Esophagus squamous epithelium (tissue), 5 donors: ENCODE measurements at regions not wholly inside any gene's neighbourhood (a gene's known extent, or its start where the extent isn't known, plus 50 kb on each side); places are given as distances from the start of the nearest gene placed in this dataset.

Experiments used
- DNase-seq: peaks from one replicate; lab custom pipeline; 2025; lab: John Stamatoyannopoulos, UW
- H3K27ac ChIP-seq, 4 donors: fragments of 200-600 bp; sonication (generic); one replicate each; pipeline ENCODE4 v1.5.1; 2016 to 2019; ENCODE audit warnings: mild to moderate bottlenecking in 1 of 4
- H3K27me3 ChIP-seq, 4 donors: fragments of 200-600 bp; sonication (generic); 1 replicate in 3 of 4; 2 replicates in 1 of 4; pipeline versions ENCODE4 v1.5.1 to v1.6.0; 2017 to 2021; ENCODE audit warnings: antibody characterized with exemption in 1 of 4
- H3K36me3 ChIP-seq, 3 donors: fragments of 200-600 bp; sonication (generic); one replicate each; pipeline ENCODE4 v1.5.1; 2016 to 2019
- H3K4me1 ChIP-seq, 3 donors: fragments of 200-600 bp; sonication (generic); one replicate each; pipeline ENCODE4 v1.5.1; 2017 to 2019
- H3K4me3 ChIP-seq, 4 donors: fragments of 200-600 bp; sonication (generic); 1 replicate in 3 of 4; 2 replicates in 1 of 4; pipeline ENCODE4 v1.5.1; 2016 to 2019; ENCODE audit warnings: mild to moderate bottlenecking in 2 of 4, moderate library complexity in 1 of 4
- H3K9me3 ChIP-seq, 3 donors: fragments of 200-600 bp; sonication (generic); one replicate each; pipeline ENCODE4 v1.5.1; 2016 to 2019
- POLR2A ChIP-seq, 4 donors: fragments of 450-650 bp; IDR thresholded peaks; one replicate each; pipeline ENCODE4 v1.6.1; 2017; ENCODE audit warnings: antibody characterized with exemption in 4 of 4, mild to moderate bottlenecking in 4 of 4, moderate library complexity in 3 of 4
- WGBS, 2 donors: methylation state at CpG; one replicate each; pipeline ENCODE4 v1.1.5; 2018; 5-methylcytosine and 5-hydroxymethylcytosine counted together
- intact Hi-C: fragments of 100-400 bp; cut with DNase I; formaldehyde crosslinking; loops from one replicate; pipeline ENCODE4 v1.15.0; 2022
- TF ChIP-seq, protein P1 (sequence below), 6 experiments: fragments of 450-650 bp in 4 of 6; fragments of 200-600 bp in 2 of 6; sonication (generic) in 2 of 6; IDR thresholded peaks; one replicate each; pipeline ENCODE4 v1.5.1; 2016 to 2019; ENCODE audit warnings: antibody characterized with exemption in 6 of 6, mild to moderate bottlenecking in 4 of 6, moderate library complexity in 4 of 6
- donor health status: DM: yes; HTN: yes; CAD: no.

DNA sequence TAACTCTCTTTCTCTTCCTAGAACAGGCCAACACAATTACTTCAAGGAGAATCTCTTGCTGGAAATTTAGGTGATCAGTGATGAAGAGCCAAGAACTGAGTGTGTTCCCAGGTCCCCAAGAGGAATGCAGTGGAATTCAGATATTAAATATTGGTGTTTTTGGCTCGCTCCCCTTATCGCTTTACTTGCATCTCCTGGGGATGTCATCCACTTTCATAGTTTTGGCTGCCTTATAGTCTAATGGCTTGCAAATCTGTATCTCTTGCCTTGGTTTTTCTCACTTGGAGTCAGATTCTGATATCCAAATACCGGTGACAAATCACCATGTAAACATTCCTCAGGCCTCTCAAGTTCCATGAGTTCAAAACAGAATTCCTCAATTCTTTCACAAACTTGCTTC, 151.0 kb upstream of the C1orf87 start:
- H3K4me3 ChIP-seq: no peak overlapping the region
- no peaks in the 10 kb centered on the region for H3K27me3 ChIP-seq
- no peak overlapping the region for H3K27ac ChIP-seq
- TF ChIP-seq POLR2A (IDR thresholded peaks at IDR 0.05): no peak
- TF ChIP-seq, protein P1, sequence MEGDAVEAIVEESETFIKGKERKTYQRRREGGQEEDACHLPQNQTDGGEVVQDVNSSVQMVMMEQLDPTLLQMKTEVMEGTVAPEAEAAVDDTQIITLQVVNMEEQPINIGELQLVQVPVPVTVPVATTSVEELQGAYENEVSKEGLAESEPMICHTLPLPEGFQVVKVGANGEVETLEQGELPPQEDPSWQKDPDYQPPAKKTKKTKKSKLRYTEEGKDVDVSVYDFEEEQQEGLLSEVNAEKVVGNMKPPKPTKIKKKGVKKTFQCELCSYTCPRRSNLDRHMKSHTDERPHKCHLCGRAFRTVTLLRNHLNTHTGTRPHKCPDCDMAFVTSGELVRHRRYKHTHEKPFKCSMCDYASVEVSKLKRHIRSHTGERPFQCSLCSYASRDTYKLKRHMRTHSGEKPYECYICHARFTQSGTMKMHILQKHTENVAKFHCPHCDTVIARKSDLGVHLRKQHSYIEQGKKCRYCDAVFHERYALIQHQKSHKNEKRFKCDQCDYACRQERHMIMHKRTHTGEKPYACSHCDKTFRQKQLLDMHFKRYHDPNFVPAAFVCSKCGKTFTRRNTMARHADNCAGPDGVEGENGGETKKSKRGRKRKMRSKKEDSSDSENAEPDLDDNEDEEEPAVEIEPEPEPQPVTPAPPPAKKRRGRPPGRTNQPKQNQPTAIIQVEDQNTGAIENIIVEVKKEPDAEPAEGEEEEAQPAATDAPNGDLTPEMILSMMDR (IDR thresholded peaks at IDR 0.05): no peak
- no peak for DNase-seq
- H3K9me3 ChIP-seq: no peaks in the 10 kb centered on the region
- H3K4me1 ChIP-seq: no peaks in the 10 kb centered on the region
- WGBS, 2 donors: 85 to 88% methylated on average over 3 of the region's 3 CpGs
- H3K36me3 ChIP-seq: no peaks in the 10 kb centered on the region
- intact Hi-C loops: no loop called here

DNA sequence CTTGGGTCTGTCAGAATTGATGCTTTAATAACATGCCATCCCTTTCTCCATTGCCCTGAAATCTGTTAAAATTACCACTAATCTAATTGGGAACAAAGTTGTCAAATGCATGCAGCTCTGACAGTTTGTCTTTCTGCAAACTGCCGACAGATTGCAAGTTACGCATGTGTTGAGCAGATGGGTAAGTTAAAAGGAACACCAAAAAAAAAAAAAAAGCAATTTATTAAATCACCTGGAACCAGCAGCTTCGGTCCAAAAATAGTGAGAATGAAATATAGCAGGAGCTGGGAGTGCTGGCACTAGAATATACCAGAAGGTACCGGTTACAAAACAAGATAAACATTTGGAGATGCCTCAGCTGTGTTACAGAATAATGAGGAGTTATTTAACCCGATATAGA, 149.6 kb upstream of the C1orf87 start:
- TF ChIP-seq POLR2A (IDR thresholded peaks at IDR 0.05): no peak
- TF ChIP-seq, protein P1 (IDR thresholded peaks at IDR 0.05): no peak
- H3K27me3 ChIP-seq: no peaks in the 10 kb centered on the region

DNA sequence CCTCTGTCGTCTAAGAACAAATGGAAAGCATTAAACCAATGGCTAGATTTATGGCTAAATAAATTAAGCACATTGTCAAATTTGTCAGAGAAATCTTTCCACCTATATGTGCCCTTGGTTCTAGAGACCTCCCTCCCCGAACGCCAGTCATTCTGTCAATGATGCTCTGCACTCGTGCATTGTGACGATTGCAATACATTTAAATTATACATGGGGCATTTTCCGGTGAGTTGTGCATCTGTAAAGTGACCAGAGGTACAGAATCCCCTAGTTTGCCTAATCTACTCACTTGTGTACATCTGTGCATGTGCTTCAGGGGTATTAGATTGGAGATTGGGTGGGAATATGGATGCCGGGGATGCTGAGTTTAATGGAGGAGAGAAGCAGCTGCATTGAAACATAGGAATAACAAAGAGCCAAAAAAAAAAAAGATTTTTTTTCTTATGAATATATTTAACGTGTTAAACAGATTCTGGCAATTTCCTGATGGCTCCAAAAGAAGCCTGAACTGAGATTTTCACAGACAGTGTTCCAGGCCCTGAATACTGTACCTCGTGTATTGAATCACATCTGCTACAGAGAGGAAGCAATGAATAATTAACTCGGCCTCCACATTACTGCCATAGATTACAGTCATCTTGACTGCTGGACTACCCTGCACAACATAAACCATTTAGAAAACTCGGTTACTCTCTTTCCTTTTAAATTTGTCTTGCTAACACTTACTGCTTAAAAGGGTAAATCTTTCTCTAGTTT, 149.0 kb upstream of the C1orf87 start:
- Histone ChIP-seq H3K36me3 (no peaks in the 10 kb centered on the region), H3K4me1 (no peaks in the 10 kb centered on the region), H3K27ac (no peak overlapping the region), H3K4me3 (no peak overlapping the region), H3K27me3 (no peaks in the 10 kb centered on the region), H3K9me3 (no peaks in the 10 kb centered on the region)
- TF ChIP-seq, protein P1 (IDR thresholded peaks at IDR 0.05): no peak
- TF ChIP-seq POLR2A (IDR thresholded peaks at IDR 0.05): no peak
- WGBS, 2 donors: 72 to 77% methylated on average over 10 to 11 of the region's 11 CpGs
- no peak for DNase-seq
- intact Hi-C loops: no loop called here

More for the DNA sequence above, 149.6 kb upstream of the C1orf87 start:
- intact Hi-C loops: no loop called here
- Histone ChIP-seq H3K36me3 (no peaks in the 10 kb centered on the region), H3K4me1 (no peaks in the 10 kb centered on the region), H3K9me3 (no peaks in the 10 kb centered on the region), H3K27ac (no peak overlapping the region), H3K4me3 (no peak overlapping the region)
- 37 to 46% methylated on average over 5 of the region's 5 CpGs for WGBS, 2 donors
- no peak for DNase-seq

DNA sequence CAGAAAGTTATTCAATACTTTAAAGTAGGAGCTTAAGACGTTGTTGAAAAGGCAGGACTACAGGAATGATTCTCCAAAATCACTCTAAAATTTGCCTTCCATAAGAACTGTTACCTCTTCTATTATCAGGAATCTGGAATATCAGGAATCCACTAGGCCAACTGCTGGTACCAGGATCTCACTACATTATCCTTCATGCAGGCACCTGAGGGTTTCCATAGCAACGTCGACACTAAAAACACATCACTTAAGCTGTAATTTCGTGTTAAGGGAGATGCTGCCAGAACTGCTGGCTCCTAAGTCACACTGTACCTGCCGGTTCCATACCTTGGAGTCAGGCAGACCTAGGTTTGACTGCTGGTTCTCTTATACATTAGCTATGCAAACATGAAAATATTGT, 139.7 kb upstream of the C1orf87 start:
- Histone ChIP-seq H3K27me3 (no peaks in the 10 kb centered on the region), H3K27ac (no peak overlapping the region), H3K9me3 (no peaks in the 10 kb centered on the region), H3K4me1 (no peaks in the 10 kb centered on the region), H3K36me3 (no peaks in the 10 kb centered on the region), H3K4me3 (no peak overlapping the region)
- DNase-seq: no peak
- WGBS, 2 donors: 59 to 63% methylated on average over 5 of the region's 5 CpGs
- intact Hi-C loops: no loop called here
- TF ChIP-seq POLR2A (IDR thresholded peaks at IDR 0.05): no peak
- TF ChIP-seq, protein P1 (IDR thresholded peaks at IDR 0.05): no peak

DNA sequence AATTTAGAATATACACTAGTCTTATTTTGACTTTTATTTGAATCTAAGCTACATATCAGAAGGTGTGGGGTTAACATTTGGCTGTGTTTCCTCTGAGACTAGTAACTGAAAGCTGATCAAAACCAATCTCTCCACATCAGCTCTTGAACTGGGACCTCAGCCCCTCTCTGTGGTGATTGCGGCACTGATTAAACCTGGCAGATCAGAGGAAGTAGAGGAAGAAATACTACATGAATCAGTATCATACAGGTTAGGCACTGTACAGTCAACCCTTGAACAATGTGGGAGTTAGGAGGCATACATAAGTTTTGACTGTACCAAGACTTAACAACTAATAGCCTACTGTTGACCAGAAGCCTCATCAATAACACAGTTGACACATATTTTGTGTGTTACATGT, 122.5 kb upstream of the C1orf87 start:
- TF ChIP-seq, protein P1 (IDR thresholded peaks at IDR 0.05): no peak
- TF ChIP-seq POLR2A (IDR thresholded peaks at IDR 0.05): no peak
- Histone ChIP-seq H3K4me3 (no peak overlapping the region), H3K4me1 (no peaks in the 10 kb centered on the region), H3K9me3 (no peaks in the 10 kb centered on the region), H3K36me3 (no peaks in the 10 kb centered on the region), H3K27ac (no peak overlapping the region), H3K27me3 (no peaks in the 10 kb centered on the region)
- no peak for DNase-seq
- 82 to 100% methylated on average over 1 of the region's 1 CpG for WGBS, 2 donors
- intact Hi-C loops: no loop called here
